ENCODE measurements at regions not wholly inside any gene's neighbourhood (a gene's known extent, or its start where the extent isn't known, plus 50 kb on each side); places are given as distances from the start of the nearest gene placed in this dataset.

GRCh38 chr2:58608146-58608545 lies 367.0 kb upstream of the FANCL start:
- H3K4me1 ChIP-seq, result no peaks in the 10 kb centered on the region
- no peak overlapping the region for H3K4me3 ChIP-seq
- FAIRE-seq, result no peak
- no peak for TF ChIP-seq PBX3 (IDR thresholded peaks at IDR 0.05)
- no peak for TF ChIP-seq JUNB (IDR thresholded peaks at IDR 0.05)
- TF ChIP-seq ATOH8 (CRISPR knock-in tag; IDR thresholded peaks at IDR 0.05; ENCODE audit: low read depth), result no peak
- no peak for TF ChIP-seq EP300 (IDR thresholded peaks at IDR 0.05)
- TF ChIP-seq HEYL (CRISPR knock-in tag; IDR thresholded peaks at IDR 0.05), result no peak
- TF ChIP-seq POLR2AphosphoS2 (conservative IDR thresholded peaks at IDR 0.05; ENCODE audit: low read length), result no peak
- no peak for TF ChIP-seq HDAC2 (IDR thresholded peaks at IDR 0.05)
- no peak for TF ChIP-seq NFE2L2 (conservative IDR thresholded peaks at IDR 0.05; ENCODE audit: low read length)
- TF ChIP-seq, protein P1, sequence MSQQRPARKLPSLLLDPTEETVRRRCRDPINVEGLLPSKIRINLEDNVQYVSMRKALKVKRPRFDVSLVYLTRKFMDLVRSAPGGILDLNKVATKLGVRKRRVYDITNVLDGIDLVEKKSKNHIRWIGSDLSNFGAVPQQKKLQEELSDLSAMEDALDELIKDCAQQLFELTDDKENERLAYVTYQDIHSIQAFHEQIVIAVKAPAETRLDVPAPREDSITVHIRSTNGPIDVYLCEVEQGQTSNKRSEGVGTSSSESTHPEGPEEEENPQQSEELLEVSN (IDR thresholded peaks at IDR 0.05; ENCODE audit: borderline replicate concordance, low read depth), result no peak
- TF ChIP-seq, protein P2, sequence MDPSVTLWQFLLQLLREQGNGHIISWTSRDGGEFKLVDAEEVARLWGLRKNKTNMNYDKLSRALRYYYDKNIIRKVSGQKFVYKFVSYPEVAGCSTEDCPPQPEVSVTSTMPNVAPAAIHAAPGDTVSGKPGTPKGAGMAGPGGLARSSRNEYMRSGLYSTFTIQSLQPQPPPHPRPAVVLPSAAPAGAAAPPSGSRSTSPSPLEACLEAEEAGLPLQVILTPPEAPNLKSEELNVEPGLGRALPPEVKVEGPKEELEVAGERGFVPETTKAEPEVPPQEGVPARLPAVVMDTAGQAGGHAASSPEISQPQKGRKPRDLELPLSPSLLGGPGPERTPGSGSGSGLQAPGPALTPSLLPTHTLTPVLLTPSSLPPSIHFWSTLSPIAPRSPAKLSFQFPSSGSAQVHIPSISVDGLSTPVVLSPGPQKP (IDR thresholded peaks at IDR 0.05; ENCODE audit: low read depth, low read length), result no peak
- TF ChIP-seq RNF2 (IDR thresholded peaks at IDR 0.05; ENCODE audit: borderline replicate concordance, low read depth), result no peak
- H3K9me3 ChIP-seq, result no peaks in the 10 kb centered on the region
- H3K4me2 ChIP-seq, result no peak overlapping the region
- ChIA-PET POLR2A (no interaction called here), CTCF (no interaction called here)
- no peak for DNase-seq (ENCODE audit: low read depth in 1 of 2, low spot score in 1 of 2)
- H3K27ac ChIP-seq, result no peak overlapping the region
- no peak for ATAC-seq
- 6% methylated on average over 1 of the region's 1 CpG for WGBS (ENCODE audit: missing lambda C conversion rate)

- 51% methylated on average over 2 of the region's 2 CpGs for WGBS (ENCODE audit: missing lambda C conversion rate)
- POLR2A ChIA-PET, result no interaction called here
- no peak overlapping the region for H3K27ac ChIP-seq
- DNase-seq (ENCODE audit: low read depth in 1 of 2, low spot score in 1 of 2) (no peak), ATAC-seq (no peak), FAIRE-seq (no peak)
- CTCF ChIA-PET, result interaction anchor here (0.9 kb wide), 1 partner anchor 36 kb away, joined by 3 read pairs; no protein-coding TSS in a partner anchor
- no peak for TF ChIP-seq RARB (CRISPR knock-in tag; IDR thresholded peaks at IDR 0.05)
- no peak for TF ChIP-seq ZFP36 (IDR thresholded peaks at IDR 0.05; ENCODE audit: borderline replicate concordance, partially characterized antibody)
- TF ChIP-seq RNF2 (IDR thresholded peaks at IDR 0.05; ENCODE audit: borderline replicate concordance, low read depth), result no peak
- TF ChIP-seq ZSCAN20 (CRISPR knock-in tag; IDR thresholded peaks at IDR 0.05), result no peak
- no peak for TF ChIP-seq FOSB (CRISPR knock-in tag; IDR thresholded peaks at IDR 0.05)
- TF ChIP-seq JUN (IDR thresholded peaks at IDR 0.05), result no peak
- TF ChIP-seq HMGXB4 (CRISPR knock-in tag; IDR thresholded peaks at IDR 0.05; ENCODE audit: borderline replicate concordance), result no peak
- no peak for TF ChIP-seq CBX8 (IDR thresholded peaks at IDR 0.05)
- no peak for TF ChIP-seq HOXA7 (CRISPR knock-in tag; IDR thresholded peaks at IDR 0.05)
- TF ChIP-seq HOXB13 (CRISPR knock-in tag; IDR thresholded peaks at IDR 0.05; ENCODE audit: low read depth), result no peak
- no peak for TF ChIP-seq HDAC2 (IDR thresholded peaks at IDR 0.05)
- no peak for TF ChIP-seq TP53 (CRISPR knock-in tag; IDR thresholded peaks at IDR 0.05)
- TF ChIP-seq GATA3 (IDR thresholded peaks at IDR 0.05; ENCODE audit: borderline replicate concordance), result no peak
- no peak for TF ChIP-seq HOXB5 (CRISPR knock-in tag; IDR thresholded peaks at IDR 0.05)
- no peaks in the 10 kb centered on the region for H3K4me1 ChIP-seq
- H3K9me3 ChIP-seq, result no peaks in the 10 kb centered on the region
- H3K4me3 ChIP-seq, result no peak overlapping the region
- H3K4me2 ChIP-seq, result no peak overlapping the region
Measured at GRCh38 chr2:58607448-58607847, 366.3 kb upstream of the FANCL start.

Measured in A549 (cell line).